Upper lobe of right lung (tissue), 1 donor: ENCODE measurements at regions not wholly inside any gene's neighbourhood (a gene's known extent, or its start where the extent isn't known, plus 50 kb on each side); places are given as distances from the start of the nearest gene placed in this dataset.

ENCODE experiments used
- ATAC-seq: fragments of 200-7000 bp; cut with Tn5 transposase; one replicate; pipeline ENCODE4 v1.9.1; 2020; ENCODE audit warnings: mild to moderate bottlenecking, moderate library complexity
- DNase-seq: peaks from one replicate; pipeline ENCODE4 v3.0.0-alpha.2; 2020
- H3K27ac ChIP-seq: fragments of 200-600 bp; one replicate; pipeline ENCODE4 v1.8.0; 2022
- H3K27me3 ChIP-seq: fragments of 200-600 bp; one replicate; pipeline ENCODE4 v1.8.0; 2022; ENCODE audit warnings: mild to moderate bottlenecking
- H3K36me3 ChIP-seq: fragments of 200-600 bp; one replicate; pipeline ENCODE4 v1.8.0; 2022
- H3K4me1 ChIP-seq: fragments of 200-600 bp; one replicate; pipeline ENCODE4 v1.8.0; 2022
- H3K4me3 ChIP-seq: fragments of 200-600 bp; one replicate; pipeline ENCODE4 v1.8.0; 2022; ENCODE audit warnings: mild to moderate bottlenecking
- H3K9me3 ChIP-seq: fragments of 200-600 bp; one replicate; pipeline ENCODE4 v1.8.0; 2022
- CTCF ChIP-seq: fragments of 200-600 bp; IDR thresholded peaks from one replicate; pipeline ENCODE4 v1.8.0; 2022; ENCODE audit warnings: antibody characterized with exemption
- intact Hi-C: fragments of 100-400 bp; cut with DNase I; formaldehyde crosslinking; loops from one replicate; pipeline ENCODE4 v1.11.0; 2022
- donor health status: DM: no; HTN: yes; CAD: no; lungs with severe emphysema.

GRCh38 chr16:11494029-11494428, 92.7 kb downstream of the LITAF start:
- no peaks in the 10 kb centered on the region for H3K27me3 ChIP-seq
- DNase-seq (no peak), ATAC-seq (no peak)
- TF ChIP-seq CTCF = no peak
- no peak overlapping the region for H3K4me3 ChIP-seq
- H3K36me3 ChIP-seq = no peaks in the 10 kb centered on the region
- intact Hi-C loops = no loop called here
- no peak overlapping the region for H3K27ac ChIP-seq
- H3K9me3 ChIP-seq = no peaks in the 10 kb centered on the region
- H3K4me1 ChIP-seq = peaks cover 22% of the 10 kb centered on the region

- intact Hi-C loops = no loop called here
- no peak overlapping the region for H3K4me3 ChIP-seq
- no peak for TF ChIP-seq CTCF
- H3K27me3 ChIP-seq = no peaks in the 10 kb centered on the region
- DNase-seq (no peak), ATAC-seq (no peak)
- no peak overlapping the region for H3K27ac ChIP-seq
- no peaks in the 10 kb centered on the region for H3K36me3 ChIP-seq
- peaks cover 22% of the 10 kb centered on the region for H3K4me1 ChIP-seq
- no peaks in the 10 kb centered on the region for H3K9me3 ChIP-seq
These were observed 92.3 kb downstream of the LITAF start for GRCh38 chr16:11494433-11494832.

GRCh38 chr16:11495066-11495407, 91.7 kb downstream of the LITAF start:
- no peak overlapping the region for H3K27ac ChIP-seq
- no peak for ATAC-seq
- peaks cover 22% of the 10 kb centered on the region for H3K4me1 ChIP-seq
- H3K36me3 ChIP-seq = no peaks in the 10 kb centered on the region
- H3K4me3 ChIP-seq = no peak overlapping the region
- no peaks in the 10 kb centered on the region for H3K27me3 ChIP-seq
- no peak for DNase-seq
- H3K9me3 ChIP-seq = no peaks in the 10 kb centered on the region
- intact Hi-C loops = no loop called here
- TF ChIP-seq CTCF = no peak
